ENCODE measurements at regions not wholly inside any gene's neighbourhood (a gene's known extent, or its start where the extent isn't known, plus 50 kb on each side); places are given as distances from the start of the nearest gene placed in this dataset.

DNA sequence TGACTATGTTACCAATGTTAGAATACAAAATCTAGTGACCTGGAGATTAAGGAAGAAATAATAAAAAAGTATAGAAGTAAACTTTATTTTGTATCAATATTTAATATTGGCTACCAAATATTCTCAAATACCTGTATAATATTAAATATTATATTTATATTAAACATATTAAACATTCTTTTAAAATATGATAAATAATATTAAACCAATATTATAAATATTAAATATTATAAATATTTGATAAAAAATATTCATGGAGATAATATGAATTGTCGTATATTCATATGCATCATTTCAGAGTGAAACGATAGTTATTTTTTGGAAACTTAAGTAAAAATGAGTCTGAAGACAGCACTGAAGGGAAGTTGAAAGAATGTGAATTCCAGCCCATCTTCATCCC, 571.2 kb upstream of the KLF12 start:
- H2AFZ ChIP-seq (ENCODE audit: low read depth), result no peak overlapping the region
- H3K36me3 ChIP-seq (replicated peaks in 1 of 2; ENCODE audit: control insufficient read depth in 1 of 2, insufficient read depth in 2 of 2, low read length in 1 of 2), result no peaks in the 10 kb centered on the region
- no peaks in the 10 kb centered on the region for H3K9me2 ChIP-seq
- no peak for DNase-seq
- POLR2A ChIA-PET, result no interaction called here
- H3K27me3 ChIP-seq (ENCODE audit: insufficient read depth), result no peaks in the 10 kb centered on the region
- no peaks in the 10 kb centered on the region for H3K4me1 ChIP-seq (ENCODE audit: control insufficient read depth in 1 of 2, insufficient read depth in 2 of 2, low read depth in 1 of 2, low read length in 1 of 2)
- H4K20me1 ChIP-seq (ENCODE audit: insufficient read depth), result no peaks in the 10 kb centered on the region
- H3K27ac ChIP-seq (ENCODE audit: low read depth in 2 of 2, low read length in 1 of 2), result no peak overlapping the region
- H3K9me3 ChIP-seq, result no peaks in the 10 kb centered on the region
- CTCF ChIA-PET, result no interaction called here
- no peaks in the 10 kb centered on the region for H3F3A ChIP-seq (replicated peaks; ENCODE audit: insufficient read depth)
- H3K79me2 ChIP-seq (ENCODE audit: insufficient read depth), result no peaks in the 10 kb centered on the region
- no peak overlapping the region for H3K4me2 ChIP-seq
- no peak overlapping the region for H3K4me3 ChIP-seq (ENCODE audit: low read depth in 2 of 2, low read length in 1 of 2)
- WGBS (ENCODE audit: low lambda C conversion rate), result 77% methylated on average over 2 of the region's 2 CpGs
- no peak overlapping the region for H3K9ac ChIP-seq
- TF ChIP-seq MEF2A (IDR thresholded peaks at IDR 0.05; ENCODE audit: borderline replicate concordance, low read depth), result no peak
- TF ChIP-seq GABPA (IDR thresholded peaks at IDR 0.05; ENCODE audit: low read depth), result no peak
- TF ChIP-seq CTCF (IDR thresholded peaks at IDR 0.05), result no peak
- no peak for TF ChIP-seq SMC3 (IDR thresholded peaks at IDR 0.05; ENCODE audit: low read depth, low read length)
- TF ChIP-seq TCF12 (IDR thresholded peaks at IDR 0.05), result no peak
- TF ChIP-seq GATA2 (CRISPR knock-in tag; IDR thresholded peaks at IDR 0.05), result no peak

DNA sequence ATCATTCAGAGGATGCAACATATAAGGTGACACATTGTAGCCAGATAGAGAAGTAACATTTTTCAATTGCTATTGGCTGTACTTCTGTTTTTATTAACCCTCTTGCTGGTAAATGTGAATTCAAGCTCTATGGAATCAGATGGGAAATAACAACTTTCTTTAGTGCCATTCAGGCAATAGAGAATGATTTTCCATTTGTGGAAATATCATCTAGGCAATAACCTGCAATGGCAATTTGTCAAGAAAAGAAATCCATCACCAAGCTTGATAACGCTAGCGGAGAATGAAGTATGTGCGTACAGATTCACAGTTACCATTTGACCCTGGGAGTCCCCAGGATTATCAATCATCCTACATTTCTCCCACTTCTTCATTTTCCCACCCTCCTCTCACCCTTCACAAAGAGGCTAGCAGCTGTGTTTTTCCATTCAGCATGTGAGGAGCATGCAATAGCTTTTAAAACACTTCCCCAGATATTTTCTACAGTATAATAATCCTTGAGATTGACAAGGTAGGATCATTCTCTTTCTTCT, 569.7 kb upstream of the KLF12 start:
- Histone ChIP-seq H3K9ac (no peak overlapping the region), H3K36me3 (replicated peaks in 1 of 2; ENCODE audit: control insufficient read depth in 1 of 2, insufficient read depth in 2 of 2, low read length in 1 of 2) (no peaks in the 10 kb centered on the region), H3K79me2 (ENCODE audit: insufficient read depth) (no peaks in the 10 kb centered on the region), H3K4me3 (ENCODE audit: low read depth in 2 of 2, low read length in 1 of 2) (no peak overlapping the region), H3K27ac (ENCODE audit: low read depth in 2 of 2, low read length in 1 of 2) (no peak overlapping the region), H3K4me2 (no peak overlapping the region), H3K9me2 (no peaks in the 10 kb centered on the region), H4K20me1 (ENCODE audit: insufficient read depth) (no peaks in the 10 kb centered on the region), H3F3A (replicated peaks; ENCODE audit: insufficient read depth) (no peaks in the 10 kb centered on the region), H2AFZ (ENCODE audit: low read depth) (no peak overlapping the region), H3K4me1 (ENCODE audit: control insufficient read depth in 1 of 2, insufficient read depth in 2 of 2, low read depth in 1 of 2, low read length in 1 of 2) (no peaks in the 10 kb centered on the region), H3K27me3 (ENCODE audit: insufficient read depth) (no peaks in the 10 kb centered on the region), H3K9me3 (no peaks in the 10 kb centered on the region)
- ChIA-PET CTCF (interaction anchor here (0.8 to 1.3 kb wide), 2 partner anchors 15 to 516 kb away, joined by 3 read pairs; no protein-coding TSS in a partner anchor), POLR2A (interaction anchor here (0.7 kb wide), 1 partner anchor 1121 kb away, joined by 3 read pairs; no protein-coding TSS in a partner anchor)
- WGBS (ENCODE audit: low lambda C conversion rate), result 90% methylated on average over 3 of the region's 3 CpGs
- DNase-seq, result no peak
- TF ChIP-seq RAD21 (IDR thresholded peaks at IDR 0.05; ENCODE audit: low read length), result no peak
- TF ChIP-seq GATA2 (CRISPR knock-in tag; IDR thresholded peaks at IDR 0.05), result no peak
- no peak for TF ChIP-seq RCOR1 (IDR thresholded peaks at IDR 0.05; ENCODE audit: low read length)
- TF ChIP-seq EZH2phosphoT487 (IDR thresholded peaks at IDR 0.05; ENCODE audit: borderline replicate concordance, low read depth), result no peak
- no peak for TF ChIP-seq MEF2A (IDR thresholded peaks at IDR 0.05; ENCODE audit: borderline replicate concordance, low read depth)
- no peak for TF ChIP-seq CTCF (IDR thresholded peaks at IDR 0.05)
- TF ChIP-seq YY1 (IDR thresholded peaks at IDR 0.05; ENCODE audit: low read depth), result no peak
- TF ChIP-seq JUND (IDR thresholded peaks at IDR 0.05), result no peak
- no peak for TF ChIP-seq RXRA (IDR thresholded peaks at IDR 0.05; ENCODE audit: borderline replicate concordance, low read depth)
- no peak for TF ChIP-seq MAX (IDR thresholded peaks at IDR 0.05; ENCODE audit: low read depth)
- no peak for TF ChIP-seq FOXJ3 (CRISPR knock-in tag; IDR thresholded peaks at IDR 0.05)
- no peak for TF ChIP-seq SIN3A (IDR thresholded peaks at IDR 0.05; ENCODE audit: borderline replicate concordance, low read depth, low read length)
- TF ChIP-seq PBX3 (IDR thresholded peaks at IDR 0.05), result no peak
- TF ChIP-seq ELF1 (IDR thresholded peaks at IDR 0.05), result no peak
- no peak for TF ChIP-seq POLR2AphosphoS5 (IDR thresholded peaks at IDR 0.05; ENCODE audit: low read depth, low read length)
- no peak for TF ChIP-seq TCF12 (IDR thresholded peaks at IDR 0.05)
